CD4-positive, alpha-beta T cell treated with Interleukin-1 beta for 1 hour (primary cell): ENCODE measurements at regions not wholly inside any gene's neighbourhood (a gene's known extent, or its start where the extent isn't known, plus 50 kb on each side); places are given as distances from the start of the nearest gene placed in this dataset.
"Not testable (repeated sequence)": the region's sequence is repeated elsewhere in the genome, so short reads cannot be mapped to it uniquely, and the experiment has no call there.

ENCODE experiments used
- DNase-seq, 2 donors: peaks; one replicate each; pipeline ENCODE4 v3.0.0-alpha.2; 2020 to 2022

DNA sequence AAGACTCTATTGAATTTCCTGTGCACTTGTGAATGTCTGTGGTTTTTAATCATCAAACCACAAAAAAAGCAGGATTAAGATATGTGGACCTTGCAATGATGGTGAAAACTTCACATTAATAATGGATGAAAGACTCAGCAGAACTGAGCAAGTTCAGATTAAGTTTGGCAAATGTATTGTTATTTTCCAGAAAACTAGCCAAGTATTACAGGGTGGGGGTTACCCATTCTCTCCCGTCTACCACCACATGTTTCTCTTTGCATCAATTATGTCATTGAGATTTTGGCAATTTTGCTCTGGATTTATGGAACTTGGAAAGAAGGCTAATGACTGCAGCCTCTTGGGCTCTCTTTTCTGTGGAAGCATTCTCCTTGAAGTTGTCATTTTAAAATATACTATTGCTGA lies 577.1 kb downstream of the ANKRD50 start:
- DNase-seq = no peak

DNA sequence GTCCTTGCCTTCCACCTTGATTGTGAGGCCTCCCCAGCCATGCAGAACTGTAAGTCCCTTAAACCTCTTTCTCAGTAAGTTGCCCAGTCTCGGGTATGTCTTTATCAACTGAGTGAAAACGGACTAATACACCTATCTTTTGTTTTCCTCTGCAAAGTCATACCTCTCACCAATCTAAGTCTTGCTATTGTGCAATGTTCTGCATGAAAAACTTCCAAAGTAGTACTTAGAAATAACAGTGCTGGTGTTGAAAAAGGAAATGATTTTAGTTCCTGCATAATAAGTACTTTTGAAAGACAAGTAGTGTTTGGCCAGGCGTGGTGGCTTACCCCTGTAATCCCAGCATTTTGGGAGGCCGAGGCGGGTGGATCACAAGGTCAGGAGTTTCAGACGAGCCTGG lies 573.5 kb downstream of the ANKRD50 start:
- DNase-seq = no peak

DNA sequence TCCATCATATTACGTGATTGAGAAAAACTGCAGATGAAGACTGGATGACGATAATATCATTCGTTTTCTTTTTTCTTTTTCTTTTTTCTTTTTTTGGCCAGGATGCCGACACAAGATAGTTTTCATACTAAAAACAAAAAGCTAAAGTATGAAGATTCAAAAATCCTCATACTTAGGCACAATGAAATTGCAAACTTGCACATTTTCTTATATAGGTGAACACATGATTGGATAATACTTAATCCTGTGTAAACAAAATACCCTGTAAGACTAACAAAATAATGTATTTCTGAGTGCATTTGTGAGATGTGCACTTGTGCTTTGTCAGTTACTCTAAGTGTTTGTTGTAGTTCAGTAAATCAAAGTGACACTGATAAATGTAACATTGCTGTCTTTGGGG lies 568.9 kb downstream of the ANKRD50 start:
- no peak for DNase-seq

DNA sequence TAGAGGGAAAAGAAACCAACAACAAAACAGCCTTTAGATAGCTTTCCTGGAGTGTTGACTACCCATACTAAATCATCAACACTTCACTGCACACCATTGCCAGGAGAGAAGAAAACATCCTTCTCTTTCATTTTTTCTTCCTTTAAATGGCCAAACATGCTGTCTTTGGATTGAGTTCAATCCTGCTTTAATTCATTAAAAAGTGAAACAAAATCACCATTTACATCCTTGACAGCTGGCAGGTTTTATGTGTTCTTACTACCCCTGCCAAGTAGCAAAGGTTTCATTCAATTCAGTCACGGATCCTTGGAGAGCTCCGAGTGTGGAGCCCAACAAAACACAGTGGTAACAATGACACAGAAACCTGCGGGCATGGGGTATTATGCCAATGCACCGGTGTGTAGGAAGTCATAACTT lies 568.3 kb downstream of the ANKRD50 start:
- no peak for DNase-seq

DNA sequence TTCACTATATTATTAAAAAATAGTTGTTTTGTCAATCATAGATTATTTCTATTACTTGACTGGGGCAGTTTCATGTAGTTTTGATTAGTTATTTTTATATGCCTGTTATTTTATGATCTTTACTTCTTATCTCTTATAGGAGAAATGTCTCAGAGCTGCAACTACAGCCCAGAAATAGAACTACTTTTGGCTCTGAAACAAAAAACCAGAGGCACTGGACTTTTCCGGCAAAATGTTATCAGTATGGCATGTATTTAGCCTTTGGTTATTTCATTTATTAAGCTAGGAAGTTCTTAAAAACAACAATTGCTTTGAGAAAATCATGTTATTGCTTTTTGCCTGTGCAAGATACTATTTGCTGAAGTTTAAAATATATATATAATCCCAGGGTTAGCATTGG lies 566.5 kb downstream of the ANKRD50 start:
- DNase-seq = no peak

DNA sequence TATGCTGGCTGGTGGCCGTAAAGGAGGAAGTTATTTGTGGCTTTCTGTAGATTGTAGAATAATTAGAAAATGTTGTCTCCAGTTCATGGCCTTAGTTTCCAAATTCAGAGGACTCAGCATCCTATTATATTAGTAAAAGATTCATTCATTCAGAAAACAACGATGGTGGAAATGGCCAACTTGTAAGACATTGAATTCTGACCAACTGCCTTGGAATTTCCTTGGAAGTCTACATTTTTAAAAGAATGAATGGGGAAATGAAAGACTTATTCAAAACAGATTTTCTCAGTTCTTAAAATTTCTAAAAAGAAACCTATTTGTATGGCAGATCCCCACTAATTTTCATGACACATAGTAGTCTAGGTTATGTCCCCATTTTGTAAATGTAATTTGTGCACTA lies 561.5 kb downstream of the ANKRD50 start:
- no peak for DNase-seq

DNA sequence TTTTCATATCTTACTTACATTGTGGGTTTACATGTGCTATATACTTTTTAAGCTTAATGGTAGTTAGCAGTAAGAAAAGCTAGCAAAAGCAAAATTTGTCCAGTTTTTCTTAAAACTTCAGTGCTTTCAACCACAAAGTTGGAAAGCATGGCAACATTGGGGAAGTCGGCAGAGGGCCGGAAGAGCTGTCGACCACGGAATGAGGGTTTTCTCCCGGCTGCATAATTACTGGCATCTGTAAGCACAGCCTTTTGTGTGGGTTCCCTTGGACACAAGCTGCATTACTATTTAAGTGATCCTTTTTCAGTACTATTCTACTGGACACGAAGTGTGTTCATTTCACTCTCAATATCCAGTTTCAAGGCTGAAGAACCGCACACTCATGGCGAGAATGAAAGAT lies 560.4 kb downstream of the ANKRD50 start:
- DNase-seq = no peak

DNA sequence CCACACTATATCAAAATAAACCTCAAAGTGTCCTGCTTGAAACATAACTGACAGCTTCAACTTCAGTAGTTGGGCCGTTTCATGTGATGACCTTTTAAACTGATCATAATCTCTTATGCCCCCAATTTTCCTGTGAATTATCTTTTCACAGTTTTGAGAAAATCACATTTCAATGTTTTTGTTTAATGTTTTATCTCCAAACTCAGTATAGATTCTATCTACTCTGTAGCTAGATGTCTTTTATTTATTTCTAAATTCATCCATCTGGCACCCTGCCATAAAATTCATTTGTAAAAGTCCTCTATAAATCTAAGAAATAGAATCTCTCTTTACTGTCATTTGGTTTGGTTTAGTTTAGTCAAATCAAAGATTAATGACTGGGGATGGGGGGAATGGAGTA lies 557.3 kb downstream of the ANKRD50 start:
- DNase-seq = no peak

DNA sequence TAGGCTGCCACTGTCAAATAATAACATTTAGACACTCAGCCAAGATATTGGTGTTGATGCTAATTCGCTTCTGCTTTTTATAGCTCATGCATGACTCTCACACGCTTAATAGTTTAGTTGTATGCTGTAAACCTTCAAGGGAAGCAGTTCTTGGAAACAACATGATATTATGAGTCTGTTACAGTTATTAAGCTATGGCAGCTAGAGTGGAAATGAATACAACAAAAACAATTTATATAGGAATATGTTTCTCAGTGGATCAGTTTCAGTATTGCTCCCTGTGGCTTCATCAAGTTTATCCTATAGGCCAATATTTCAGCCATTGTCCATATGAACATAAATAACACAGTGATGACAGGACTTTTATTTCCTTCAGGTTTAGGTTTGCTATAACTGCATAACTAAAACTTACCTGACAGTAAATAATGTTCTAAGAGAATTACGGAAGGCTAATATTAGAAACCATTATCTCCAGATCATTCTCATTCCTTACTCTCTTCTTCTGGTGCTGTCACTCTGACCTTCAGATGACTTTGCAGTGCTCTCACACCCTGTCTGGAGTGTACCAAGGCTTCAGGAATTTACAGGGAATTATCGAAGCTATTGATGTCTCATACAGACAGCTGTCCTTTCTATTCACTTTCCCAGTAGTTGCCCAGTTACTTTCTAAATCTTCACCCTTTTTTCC lies 555.0 kb downstream of the ANKRD50 start:
- DNase-seq = no peak

DNA sequence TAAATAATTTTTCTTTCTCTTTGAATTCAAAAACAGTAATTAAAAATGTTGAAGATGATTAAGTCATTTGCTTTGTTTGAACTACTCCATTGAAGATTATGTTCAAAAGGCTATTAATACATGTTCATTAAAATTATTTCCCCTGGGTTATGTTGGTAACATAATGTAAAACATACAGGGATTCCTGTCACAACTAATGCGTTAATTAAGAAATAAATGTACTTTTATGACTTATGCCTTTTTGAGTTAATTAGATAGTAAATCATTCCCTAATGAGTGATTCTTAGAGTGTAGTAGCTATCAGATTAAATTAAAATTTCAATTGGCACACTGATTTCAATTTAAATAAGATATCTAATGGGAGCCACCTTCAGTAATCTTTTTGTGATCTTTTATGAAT lies 549.1 kb downstream of the ANKRD50 start:
- no peak for DNase-seq

DNA sequence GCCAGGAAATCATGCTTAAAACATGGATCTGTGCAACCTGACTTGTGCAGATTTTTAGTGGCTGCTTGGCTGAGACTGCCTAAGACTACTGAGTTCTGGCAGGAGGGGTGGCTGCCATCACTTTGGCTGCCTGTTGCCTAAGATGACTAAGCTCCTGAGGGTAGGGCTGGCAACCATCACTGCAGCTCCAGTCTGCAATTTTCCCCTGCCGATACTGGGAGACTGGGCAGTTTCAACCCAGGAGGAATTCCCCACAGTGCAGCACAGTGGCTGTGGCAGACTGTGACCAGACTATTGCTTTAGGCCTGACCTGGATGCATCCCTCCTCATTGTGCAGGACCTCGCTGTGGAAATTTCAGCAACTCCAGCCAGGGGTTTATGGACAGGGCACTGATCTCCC lies 544.9 kb downstream of the ANKRD50 start:
- no peak for DNase-seq

DNA sequence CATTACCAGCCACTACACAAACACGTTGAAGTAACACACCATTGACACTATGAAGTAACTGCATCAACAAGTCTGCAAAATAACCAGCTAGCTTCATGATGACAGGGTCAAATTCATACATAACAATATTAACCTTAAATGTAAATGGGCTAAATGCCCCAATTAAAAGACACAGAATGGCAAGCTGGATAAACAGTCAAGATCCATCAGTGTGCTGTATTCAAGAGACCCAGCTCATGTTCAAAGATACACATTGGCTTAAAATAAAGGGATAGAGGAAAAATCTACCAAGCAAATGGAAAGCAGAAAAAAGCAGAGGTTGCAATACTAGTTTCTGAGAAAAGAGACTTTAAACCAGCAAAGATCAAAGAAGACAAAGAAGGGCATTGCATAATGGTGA lies 543.0 kb downstream of the ANKRD50 start:
- not testable (repeated sequence) for DNase-seq

DNA sequence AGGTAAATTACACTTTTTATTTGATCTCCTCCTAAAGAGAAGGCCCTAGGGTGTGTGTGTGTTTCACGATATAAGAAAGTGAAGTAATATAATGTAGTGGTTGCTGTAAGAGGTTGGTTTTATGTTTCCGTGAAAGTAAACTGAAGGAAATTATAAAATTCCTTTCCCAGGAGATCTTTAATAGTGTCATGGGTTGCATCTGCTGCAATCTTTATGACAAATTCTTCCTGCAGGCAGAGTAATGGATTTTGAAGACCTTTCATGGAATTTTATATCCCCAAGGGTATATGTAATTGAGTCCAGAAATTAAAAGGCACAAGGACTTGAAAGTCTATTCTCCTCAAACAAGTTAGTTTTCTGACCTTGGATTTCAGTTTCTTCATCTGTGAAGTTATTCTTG lies 538.6 kb downstream of the ANKRD50 start:
- DNase-seq = no peak

DNA sequence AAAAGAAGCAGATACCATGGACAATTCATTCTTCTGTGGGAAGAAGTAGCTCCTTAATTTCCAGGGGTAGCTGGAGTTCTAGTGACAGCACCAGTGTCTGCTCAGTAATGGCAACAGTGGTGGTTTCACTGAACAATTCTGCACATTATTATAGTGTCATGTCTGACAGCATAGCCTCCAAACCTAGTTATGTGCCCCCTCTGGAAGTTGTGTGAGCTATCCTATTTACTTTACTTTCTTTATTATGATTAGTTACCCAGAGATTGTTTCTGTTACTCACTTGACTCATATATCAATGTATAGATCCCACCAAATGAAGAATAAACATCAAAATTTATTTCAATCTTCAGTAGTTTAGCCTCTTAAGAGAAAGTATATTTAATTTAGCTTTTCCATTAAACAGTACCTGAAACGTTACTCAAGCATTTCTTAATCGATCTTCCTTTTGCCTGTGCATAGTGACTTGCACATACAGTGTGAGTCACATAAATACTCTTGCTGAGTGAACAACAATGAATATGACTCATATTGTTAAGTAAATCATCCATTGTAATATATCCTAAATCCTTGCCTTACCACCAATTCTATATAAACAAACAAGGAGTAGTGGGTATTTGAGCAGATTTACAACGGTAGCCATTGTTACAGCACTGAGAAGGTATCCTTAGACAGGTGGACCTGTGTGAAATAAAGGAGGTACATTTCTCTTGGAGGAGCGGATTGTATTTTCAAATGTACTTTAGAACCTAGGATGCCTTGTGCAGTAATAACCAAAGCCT lies 534.7 kb downstream of the ANKRD50 start:
- no peak for DNase-seq

DNA sequence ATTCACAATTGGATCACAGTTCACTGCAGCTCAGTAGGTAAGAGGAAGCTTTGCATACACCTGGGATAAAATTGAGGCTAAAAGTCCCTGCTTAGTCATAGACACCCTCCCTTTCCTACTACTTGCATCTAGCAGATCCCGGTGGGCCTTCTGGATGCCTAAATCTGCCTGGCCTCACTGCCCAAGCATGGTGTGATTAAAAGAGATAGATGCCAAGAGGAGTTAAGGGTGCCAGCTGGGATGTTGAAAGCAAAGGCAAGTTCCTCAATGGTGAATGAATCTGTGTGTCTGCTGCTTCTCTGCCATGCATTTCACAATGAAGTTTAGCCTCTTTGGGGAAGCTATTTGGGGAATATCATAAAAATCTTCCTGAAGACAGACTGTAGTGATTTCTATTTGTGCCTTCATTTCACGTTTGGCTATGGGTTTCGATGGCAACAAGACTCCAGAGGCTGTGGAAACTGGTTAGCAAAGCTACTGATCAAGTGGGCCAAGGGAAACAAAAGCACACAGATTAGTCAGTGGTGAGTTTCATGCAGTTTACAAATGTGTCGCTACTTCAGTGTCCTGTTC lies 534.0 kb downstream of the ANKRD50 start:
- no peak for DNase-seq

DNA sequence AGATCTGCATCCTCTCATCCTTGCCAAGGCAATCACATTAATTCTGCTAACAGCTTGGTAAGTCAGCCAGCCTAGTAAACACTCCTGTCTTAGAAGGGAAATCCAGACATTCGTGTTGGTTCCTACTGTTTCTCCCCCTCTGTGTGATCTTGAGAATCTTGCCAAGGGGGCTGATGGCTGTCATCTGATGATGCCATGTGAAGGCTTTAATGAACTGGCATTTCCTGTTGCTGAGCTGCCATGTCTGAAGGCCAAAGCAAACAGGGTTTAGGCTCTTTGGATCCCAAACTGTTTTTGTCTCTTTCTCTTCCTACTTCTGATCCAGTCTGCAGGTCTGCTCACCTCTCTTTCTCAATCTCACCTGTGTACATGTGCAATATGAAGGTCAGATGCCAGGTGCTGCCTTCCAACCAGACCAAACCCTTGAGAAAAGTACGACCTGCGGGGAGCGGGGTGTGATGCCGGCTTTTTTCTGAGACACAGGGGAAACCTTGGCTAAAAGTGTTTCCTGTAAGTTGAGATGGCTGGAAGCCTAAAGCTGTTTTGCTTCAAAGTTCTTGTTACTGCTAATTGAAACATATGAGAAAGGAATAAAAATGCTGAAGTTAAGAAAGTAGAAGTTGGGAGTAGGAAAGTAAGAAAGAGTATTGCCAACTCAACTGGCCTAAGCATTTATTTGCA lies 532.9 kb downstream of the ANKRD50 start:
- no peak for DNase-seq

DNA sequence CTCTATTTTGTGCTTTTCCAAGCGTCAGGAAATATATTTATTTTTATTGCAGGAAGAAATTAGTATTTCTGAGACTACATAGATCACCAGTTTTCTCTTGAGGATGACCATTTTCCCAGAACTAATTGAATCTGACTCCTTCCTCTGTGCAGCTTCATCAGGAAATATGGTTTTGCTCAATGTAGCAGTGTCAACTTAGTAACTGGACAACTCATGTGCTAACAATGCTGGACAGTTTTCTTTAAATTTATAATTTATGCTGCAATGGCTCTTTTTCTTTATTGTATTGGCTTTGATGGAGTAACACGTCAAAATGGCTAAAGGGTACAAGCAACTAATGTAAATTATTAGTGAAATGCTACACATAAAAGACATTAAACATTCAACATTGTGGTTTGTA lies 531.5 kb downstream of the ANKRD50 start:
- no peak for DNase-seq

DNA sequence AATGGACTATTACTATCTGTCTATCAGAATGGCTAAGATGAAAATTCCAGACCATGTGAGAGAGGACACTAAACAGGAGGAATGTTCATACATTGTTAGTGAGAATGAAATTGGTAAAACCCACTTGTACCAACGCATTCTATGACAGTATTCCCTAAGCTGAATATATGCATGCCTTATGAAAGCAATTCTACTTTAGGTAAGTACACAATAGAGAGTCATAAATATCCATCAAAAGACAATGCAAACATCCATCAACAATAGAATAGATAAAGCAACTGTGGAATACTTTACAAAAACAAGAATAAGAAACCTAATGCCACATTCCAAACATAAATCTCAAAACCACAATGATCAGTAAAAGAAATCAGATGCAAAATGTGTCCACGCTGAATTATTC lies 529.3 kb downstream of the ANKRD50 start:
- DNase-seq = no peak

DNA sequence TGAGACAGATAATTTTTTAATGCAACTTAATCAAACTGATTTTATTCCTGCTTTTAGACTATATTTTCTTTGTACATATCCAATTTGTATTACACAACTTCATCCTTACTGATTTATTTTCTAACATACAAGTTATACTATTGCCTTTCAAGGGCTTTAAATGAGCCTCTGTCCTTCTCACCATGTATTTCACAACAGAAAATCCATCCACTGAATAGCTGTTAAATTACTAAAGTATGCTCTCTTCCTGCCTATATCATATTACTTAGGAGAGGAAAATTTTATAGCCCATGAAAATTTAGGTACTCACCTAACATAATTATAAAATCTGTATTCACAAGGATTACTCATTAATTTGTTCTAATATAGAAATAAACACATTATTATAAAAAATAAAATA lies 528.6 kb downstream of the ANKRD50 start:
- DNase-seq = no peak

DNA sequence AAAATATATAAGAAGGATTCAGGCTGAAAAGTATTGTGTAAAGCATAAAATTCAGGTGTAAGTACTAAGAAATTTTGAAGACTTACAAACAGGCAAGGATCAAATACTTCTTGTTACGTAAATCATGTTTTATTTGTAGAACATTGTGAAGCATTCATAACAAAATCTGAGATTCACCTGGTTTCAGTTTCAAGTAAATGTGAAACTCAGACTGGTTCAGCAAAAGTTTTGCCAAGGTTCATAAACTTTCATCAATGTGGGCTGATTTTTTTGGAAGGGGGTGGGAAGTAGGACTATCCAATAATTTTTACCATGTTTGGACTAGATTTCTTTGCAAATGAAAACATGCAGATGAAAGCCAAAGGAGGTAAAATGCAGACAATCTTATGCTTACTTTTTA lies 527.7 kb downstream of the ANKRD50 start:
- DNase-seq = no peak

DNA sequence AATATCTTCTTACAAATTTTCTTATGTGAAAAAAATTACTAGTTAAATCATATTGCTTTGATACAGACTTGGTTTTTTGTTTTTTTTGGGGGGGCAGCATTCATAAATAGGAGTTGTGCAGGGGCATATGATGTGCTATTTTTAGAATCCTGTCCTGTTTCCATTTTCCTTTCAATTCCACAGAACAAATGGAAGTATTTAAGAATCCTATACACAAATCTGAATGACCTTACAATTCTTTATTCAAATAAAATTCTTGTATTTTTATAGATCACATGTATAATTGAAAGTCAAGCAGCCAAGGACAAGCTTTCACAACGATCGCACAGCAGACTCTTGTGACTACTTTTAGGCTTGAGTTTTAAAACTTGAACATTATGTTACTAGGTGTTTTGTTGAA lies 523.9 kb downstream of the ANKRD50 start:
- no peak for DNase-seq

DNA sequence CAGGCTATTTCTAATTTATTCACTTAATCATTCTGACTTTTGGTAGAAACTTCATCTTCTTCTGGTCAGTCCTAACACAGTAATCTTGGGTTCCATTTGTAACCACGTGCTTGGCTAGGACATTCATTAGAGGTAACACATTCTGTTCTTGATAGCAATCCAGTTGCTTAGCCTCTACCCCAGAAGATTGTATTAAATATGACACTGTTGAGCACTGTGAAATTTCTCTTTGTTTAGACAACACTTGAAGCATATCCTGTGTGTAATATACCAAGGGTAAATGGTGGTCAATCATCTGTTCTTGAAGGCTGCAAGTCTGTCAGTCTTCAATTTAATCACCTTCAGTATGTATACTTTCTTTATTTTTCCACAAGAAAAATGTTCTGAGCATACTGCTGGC lies 523.0 kb downstream of the ANKRD50 start:
- DNase-seq = no peak

DNA sequence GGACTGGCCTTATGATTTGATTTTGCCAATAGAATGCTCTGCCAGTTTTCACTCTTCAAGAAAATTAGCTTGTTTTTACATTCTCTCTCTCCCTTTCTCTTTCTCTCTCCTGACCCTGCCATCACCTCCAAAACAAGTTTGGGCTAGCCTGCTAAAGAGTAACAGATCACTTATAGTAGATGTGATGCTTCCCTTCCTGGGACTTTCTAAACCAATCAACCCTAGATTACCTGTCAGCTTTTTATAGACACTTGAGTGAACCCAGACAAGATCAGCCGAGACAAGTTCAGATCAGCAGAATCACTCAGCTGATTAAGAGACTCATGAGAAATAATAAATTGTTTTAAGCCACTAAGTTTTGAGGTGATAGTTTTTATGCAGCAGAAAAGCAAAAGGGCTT lies 521.2 kb downstream of the ANKRD50 start:
- no peak for DNase-seq

DNA sequence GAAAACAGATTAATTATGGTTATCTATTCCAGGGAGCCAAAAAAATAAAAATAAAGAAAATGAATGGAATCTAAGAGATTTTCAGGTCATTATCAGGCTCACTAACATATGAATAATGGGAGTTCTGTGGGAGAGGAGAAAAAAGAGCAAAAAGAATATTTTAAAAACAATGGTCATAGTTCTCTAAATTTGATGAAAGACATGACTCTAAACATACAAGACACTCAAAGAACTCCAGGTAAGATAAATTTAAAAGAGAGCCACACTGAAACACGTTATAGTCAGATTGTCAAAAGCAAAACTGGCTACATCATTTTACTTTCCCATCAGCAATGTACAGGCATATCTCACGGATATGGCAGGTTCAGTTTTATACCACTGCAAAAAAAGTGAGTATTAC lies 520.0 kb downstream of the ANKRD50 start:
- DNase-seq = no peak
